Left hindlimb (tissue), 1 donor: ENCODE measurements at regions not wholly inside any gene's neighbourhood (a gene's known extent, or its start where the extent isn't known, plus 50 kb on each side); places are given as distances from the start of the nearest gene placed in this dataset.
"Not testable (repeated sequence)": the region's sequence is repeated elsewhere in the genome, so short reads cannot be mapped to it uniquely, and the experiment has no call there.

Source experiments
- DNase-seq: peaks from one replicate; pipeline ENCODE4 v3.0.0-alpha.2; 2018

- DNase-seq: no peak
Measured at GRCh38 chr2:183812091-183812490, 687.8 kb downstream of the NUP35 start.

DNA sequence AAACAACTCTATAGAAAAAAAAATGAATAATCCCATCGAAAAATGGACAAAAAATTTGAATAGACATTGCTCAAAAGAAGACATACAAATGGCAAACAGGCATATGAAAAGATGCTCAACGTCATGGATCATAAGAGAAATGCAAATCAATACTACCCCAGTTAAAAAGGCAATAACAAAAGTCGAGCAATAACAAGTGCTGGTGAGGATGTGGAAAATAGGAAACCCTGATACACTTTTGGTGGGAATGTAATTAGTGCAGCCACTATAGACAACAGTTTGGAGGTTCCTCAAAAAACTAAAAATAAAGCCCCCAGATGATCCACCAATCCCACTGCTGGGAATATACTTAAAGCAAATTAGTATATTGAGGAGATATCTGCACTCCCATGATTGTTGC is 701.5 kb downstream of the NUP35 start:
- DNase-seq: no peak

DNA sequence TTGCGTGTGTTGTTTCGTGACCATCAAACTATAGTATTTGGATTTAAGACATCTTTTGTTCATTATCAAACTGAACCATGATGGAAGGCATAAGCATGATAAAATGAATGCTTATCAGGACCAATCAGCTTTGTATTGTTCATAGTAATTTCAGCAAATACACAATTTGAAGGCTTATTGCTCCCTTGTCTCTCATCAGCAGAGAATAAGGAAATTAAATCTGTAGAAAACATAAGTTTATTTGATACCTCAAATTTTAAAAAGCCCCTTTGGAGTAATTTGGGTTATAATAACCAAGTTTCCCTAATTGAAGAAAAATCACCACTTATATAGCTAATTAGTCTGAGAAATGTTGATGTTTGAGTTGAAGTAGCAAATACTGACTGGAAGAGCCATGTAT is 705.7 kb downstream of the NUP35 start:
- DNase-seq: no peak

DNA sequence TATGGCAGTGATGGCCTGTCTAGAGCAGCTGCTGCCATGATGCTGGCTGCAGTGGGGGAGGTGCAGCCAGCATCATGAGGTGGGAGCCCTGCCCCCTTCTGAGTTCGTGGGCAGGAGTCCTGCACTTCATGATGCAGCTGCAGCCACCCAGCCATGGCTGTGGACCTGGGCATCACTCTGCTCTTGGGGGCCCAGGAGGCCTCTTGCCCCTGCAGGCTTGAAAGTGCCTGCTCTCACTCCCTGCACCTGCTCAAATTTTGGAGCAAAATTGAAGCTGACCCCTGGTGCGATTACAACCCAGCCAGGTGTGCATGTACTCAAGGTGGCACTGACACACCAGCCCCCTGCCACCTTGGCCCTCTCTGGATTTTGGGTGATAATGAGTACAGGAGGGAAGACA is 712.9 kb downstream of the NUP35 start:
- no peak for DNase-seq

- no peak for DNase-seq
Measured at GRCh38 chr2:183838295-183838694, 714.1 kb downstream of the NUP35 start.

GRCh38 chr2:183840061-183840584 is 715.9 kb downstream of the NUP35 start:
- DNase-seq: no peak

DNA sequence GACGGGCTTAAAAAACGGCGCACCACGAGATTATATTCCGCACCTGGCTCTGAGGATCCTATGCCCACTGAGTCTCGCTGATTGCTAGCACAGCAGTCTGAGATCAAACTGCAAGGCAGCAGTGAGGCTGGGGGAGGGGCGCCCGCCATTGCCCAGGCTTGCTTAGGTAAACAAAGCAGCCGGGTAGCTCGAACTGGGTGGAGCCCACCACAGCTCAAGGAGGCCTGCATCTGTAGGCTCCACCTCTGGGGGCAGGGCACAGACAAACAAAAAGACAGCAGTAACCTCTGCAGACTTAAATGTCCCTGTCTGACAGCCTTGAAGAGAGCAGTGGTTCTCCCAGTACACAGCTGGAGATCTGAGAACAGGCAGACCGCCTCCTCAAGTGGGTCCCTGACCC is 725.6 kb downstream of the NUP35 start:
- not testable (repeated sequence) for DNase-seq

DNA sequence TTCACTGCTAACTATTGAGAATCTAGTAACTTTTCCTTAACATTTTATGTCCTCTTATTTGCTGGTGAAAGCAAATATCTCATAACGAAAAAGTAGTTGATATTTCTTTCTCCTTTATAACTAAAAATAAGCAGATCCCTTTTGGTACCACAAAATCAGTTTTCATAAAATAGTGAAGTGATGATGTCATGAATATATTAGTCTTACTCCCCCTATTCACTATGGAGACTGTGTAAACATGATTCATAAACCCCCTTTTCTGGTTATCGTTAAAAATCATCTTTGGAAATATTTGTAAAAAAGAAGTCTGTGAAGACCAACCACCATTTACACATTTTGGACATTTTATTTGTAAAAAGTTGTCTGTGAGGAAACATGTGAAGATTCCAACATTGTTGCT is 734.9 kb downstream of the NUP35 start:
- no peak for DNase-seq

GRCh38 chr2:183866666-183867065 is 731.7 kb upstream of the ZNF804A start:
- no peak for DNase-seq

- no peak for DNase-seq
Measured at GRCh38 chr2:183867206-183867605, 731.1 kb upstream of the ZNF804A start.

GRCh38 chr2:183868153-183868552 is 730.2 kb upstream of the ZNF804A start:
- DNase-seq: no peak

DNA sequence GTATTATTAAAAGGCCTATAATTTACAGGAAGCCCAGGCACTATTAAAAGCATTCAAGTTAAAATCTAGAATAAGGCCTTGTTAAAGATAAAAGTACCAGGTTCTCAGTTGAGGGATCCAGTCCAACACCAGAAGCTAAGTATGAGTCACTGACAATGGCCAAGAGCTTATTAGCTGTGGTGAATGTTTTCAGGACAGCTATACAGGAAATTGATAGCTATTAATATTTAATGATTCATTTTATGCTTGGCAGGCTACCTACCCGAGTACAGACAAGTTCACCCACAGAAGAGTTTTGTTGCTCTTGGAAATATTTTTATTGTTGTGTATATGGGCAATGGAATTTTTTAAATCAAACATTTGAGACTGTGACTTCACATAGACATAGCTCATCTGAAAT is 729.6 kb upstream of the ZNF804A start:
- no peak for DNase-seq

DNA sequence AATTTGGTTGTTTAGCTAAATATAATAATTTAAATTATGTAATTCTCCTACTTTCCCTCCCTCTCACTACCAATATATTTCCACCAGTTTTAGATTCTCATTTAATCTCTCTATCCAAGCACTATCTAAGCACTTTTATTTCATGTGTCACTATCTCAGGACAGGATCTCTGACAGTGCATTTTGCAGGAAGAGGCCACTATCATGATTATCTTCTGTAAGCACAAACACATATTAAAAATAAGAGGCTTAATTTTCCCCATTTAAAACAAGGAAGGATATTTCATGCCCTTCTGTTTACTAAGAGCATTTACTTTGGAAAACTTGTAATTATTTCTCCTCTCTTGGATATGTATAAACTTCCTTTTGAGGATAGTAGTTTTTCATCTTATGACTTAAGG is 726.2 kb upstream of the ZNF804A start:
- no peak for DNase-seq

DNA sequence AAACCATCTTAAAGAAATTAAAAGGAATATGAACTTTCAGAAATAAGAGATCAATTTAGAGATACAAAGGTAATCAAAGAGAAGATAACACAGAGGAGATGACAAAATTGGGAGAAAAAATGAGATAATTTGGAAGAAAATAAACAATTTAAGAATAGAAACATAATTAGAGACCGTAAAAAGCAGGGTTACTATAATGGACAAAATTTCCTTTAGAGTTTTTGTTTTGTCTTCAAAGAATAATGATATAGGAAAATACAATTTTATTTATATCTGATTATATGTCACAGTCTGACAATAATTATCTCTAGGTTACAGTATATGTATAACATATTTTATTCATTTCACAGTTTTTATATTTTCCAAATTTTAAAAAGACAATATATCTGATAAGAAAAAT is 716.4 kb upstream of the ZNF804A start:
- DNase-seq: no peak

DNA sequence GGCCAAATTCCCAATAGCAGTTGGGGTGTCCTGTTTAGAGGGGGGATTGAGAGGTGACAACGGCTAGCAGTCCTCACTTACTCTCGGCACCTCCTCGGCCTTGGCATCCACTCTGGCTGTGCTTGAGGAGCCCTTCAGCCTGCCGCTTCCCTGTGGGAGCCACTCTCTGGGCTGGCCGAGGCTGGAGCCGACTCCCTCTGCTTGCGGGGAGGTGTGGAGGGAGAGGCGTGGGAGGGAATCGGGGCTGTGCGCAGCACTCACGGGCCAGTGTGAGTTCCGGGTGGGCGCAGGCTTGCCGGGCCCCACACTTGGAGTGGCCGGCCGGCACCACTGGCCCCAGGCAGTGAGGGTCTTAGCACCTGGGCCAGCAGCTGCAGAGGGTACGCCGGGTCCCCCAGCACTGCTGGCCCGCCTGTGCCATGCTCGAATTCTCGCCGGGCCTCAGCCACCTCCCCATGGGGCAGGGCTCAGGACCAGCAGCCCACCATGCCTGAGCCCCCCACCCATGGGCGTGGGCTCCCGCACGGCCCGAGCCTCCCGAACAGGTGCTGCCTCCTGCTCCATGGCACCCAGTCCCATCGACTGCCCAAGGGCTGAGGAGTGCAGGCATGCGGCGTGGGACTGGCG is 705.9 kb upstream of the ZNF804A start:
- no peak for DNase-seq

DNA sequence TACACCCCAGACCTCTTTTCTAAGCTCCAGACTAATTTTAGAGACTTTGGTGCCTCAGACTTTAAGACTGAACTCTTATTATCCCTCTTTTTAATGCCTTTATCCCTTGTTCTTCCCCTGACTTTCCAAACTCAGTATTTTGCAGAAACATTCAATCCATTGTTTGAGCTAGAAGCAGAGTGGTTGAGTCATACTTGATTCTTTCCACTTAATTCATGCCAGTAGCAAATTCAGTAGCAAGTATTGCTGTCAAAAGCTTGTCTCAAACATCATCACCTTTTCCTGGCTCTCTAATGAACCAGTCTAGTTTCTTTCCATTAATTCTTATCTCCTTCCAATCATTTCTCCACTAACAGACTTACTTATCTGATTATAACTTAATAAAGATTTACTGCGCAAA is 699.7 kb upstream of the ZNF804A start:
- DNase-seq: no peak

DNA sequence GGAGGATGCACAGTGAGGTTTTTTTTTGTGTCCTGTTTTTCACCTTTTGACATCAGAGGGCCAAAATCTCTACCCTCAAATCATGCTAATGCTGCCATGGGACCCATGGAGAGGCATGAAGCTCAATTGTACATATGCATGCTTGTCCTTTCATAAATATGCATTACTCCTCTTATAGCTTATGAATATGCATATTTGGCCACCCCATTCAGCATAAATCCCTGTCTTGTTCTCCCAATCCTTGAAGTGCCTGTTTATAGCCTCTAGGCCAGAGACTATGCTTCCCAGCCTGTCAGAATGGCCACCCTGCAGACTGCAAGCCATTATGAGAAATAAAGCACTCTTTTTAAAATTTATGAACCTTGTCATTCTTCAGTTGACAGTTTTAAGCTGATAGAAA is 696.4 kb upstream of the ZNF804A start:
- no peak for DNase-seq

GRCh38 chr2:183903026-183903425 is 695.3 kb upstream of the ZNF804A start:
- no peak for DNase-seq

- DNase-seq: not testable (repeated sequence)
Measured at GRCh38 chr2:183916041-183916440, 682.3 kb upstream of the ZNF804A start.

DNA sequence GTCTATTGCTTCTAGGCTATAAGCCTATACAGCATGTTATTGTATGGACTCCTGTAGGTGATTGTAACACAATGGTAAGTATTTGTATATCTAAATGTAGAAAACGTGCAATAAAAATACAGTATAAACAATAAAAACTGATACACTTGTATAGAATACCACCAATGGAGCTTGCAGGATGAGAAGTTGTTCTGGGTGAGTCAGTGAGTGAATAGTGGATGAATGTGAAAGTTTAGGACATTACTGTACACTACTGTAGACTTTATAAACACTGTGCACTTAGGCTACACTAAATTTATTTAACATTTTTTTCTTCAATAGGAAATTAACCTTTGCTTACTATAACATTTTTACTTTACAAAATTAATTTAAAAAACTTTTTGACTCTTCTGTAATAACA is 679.2 kb upstream of the ZNF804A start:
- no peak for DNase-seq

GRCh38 chr2:183919926-183920325 is 678.4 kb upstream of the ZNF804A start:
- DNase-seq: no peak

- no peak for DNase-seq
Measured at GRCh38 chr2:183925281-183925680, 673.0 kb upstream of the ZNF804A start.

DNA sequence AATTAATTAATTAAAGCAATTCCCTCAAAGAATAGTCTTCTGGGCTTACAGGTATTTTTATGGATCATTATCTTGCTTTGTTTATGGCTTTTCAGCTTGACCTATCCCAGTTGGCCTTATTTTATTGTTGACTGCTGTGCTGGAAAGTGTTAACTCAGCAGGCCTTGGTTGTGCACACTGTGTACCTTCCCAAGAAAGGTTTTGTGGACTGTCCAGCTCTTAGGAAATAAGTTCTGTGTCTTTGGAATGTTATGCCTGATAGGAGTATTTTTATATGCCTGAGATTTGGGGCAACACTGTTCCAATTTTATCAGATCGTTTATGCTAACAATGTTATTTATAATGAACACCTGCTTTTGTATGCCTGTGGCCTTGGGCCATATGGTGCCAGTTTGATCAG is 671.9 kb upstream of the ZNF804A start:
- DNase-seq: no peak

DNA sequence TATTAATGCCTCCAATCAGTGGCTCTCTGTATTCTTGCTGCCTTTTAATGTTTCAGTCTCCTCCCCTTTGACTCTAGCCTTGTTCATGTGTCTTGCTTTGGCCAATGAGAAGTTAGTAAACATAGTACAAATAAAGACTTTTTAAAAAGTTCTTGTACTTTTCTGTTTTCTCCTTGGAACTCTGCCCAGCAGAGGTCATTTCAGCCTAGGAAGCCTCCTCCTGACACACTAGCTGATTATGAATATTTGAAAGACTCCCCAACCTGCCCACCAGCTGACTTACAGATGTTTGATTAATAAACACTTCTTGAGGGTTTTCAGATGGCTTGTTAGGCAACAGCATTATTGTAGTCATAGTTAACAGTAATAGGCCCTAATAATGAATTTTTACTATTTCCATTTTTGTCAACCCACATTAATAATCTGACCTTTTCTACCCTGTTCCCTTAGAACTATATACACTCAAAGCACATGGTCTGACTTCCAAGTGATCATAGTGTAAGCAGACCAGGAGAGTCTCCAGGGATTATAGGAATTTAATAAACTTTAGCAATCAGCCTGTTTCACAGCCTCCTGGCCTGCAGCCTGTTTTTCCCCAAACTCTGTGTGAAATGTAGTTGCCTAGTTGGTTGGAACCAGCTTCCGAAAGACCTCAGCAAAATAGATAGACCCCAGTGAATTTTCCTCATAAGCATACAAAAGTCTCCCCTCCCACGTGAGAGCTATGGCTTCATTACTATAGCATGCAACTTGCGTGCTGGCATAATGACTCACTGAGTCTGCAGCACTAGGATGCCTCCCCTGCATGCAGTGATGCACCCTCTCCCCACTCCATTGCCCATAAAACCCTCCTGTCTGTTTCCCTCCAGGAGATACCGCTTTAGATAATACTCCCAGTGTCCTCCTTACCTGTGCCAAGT is 670.7 kb upstream of the ZNF804A start:
- DNase-seq: no peak
